Heart right ventricle (tissue), 16 donors: ENCODE measurements at regions not wholly inside any gene's neighbourhood (a gene's known extent, or its start where the extent isn't known, plus 50 kb on each side); places are given as distances from the start of the nearest gene placed in this dataset.

Experiments
- ATAC-seq, 8 donors: fragments of 200-7000 bp; cut with Tn5 transposase; one replicate each; pipeline ENCODE4 v1.9.1; 2020; ENCODE audit warnings: mild to moderate bottlenecking in 8 of 8, moderate library complexity in 8 of 8, moderate number of reproducible peaks in 1 of 8
- DNase-seq, 2 donors: peaks; one replicate each; pipeline ENCODE4 v3.0.0-alpha.2; 2020
- H3K27ac ChIP-seq, 10 donors: fragments of 200-600 bp; sonication (generic) in 2 of 10; one replicate each; pipeline versions ENCODE4 v1.5.0 to v1.8.0; 2020 to 2022; ENCODE audit warnings: mild to moderate bottlenecking in 3 of 10
- H3K27me3 ChIP-seq, 7 donors: fragments of 200-600 bp; one replicate each; pipeline ENCODE4 v1.8.0; 2021 to 2022; ENCODE audit warnings: mild to moderate bottlenecking in 2 of 7
- H3K36me3 ChIP-seq, 9 donors: fragments of 200-600 bp; sonication (generic) in 1 of 9; one replicate each; pipeline versions ENCODE4 v1.5.0 to v1.8.0; 2020 to 2022; ENCODE audit warnings: mild to moderate bottlenecking in 2 of 9
- H3K4me1 ChIP-seq, 9 donors: fragments of 200-600 bp; sonication (generic) in 1 of 9; one replicate each; pipeline versions ENCODE4 v1.5.0 to v1.8.0; 2020 to 2022; ENCODE audit warnings: mild to moderate bottlenecking in 4 of 9
- H3K4me3 ChIP-seq, 10 donors: fragments of 200-600 bp; sonication (generic) in 2 of 10; one replicate each; pipeline versions ENCODE4 v1.5.0 to v1.8.0; 2020 to 2022; ENCODE audit warnings: mild to moderate bottlenecking in 7 of 10, moderate library complexity in 2 of 10
- H3K9me3 ChIP-seq, 11 donors: fragments of 200-600 bp in 10 of 11; sonication (generic) in 2 of 11; one replicate each; pipeline versions ENCODE4 v1.5.0 to v1.8.0; 2013 to 2022; ENCODE audit warnings: mild to moderate bottlenecking in 2 of 11, control low read depth in 1 of 11, moderate library complexity in 1 of 11
- CTCF ChIP-seq, 9 donors: fragments of 200-600 bp; sonication (generic) in 2 of 9; IDR thresholded peaks; one replicate each; pipeline versions ENCODE4 v1.5.0 to v1.8.0; 2021 to 2022; ENCODE audit warnings: antibody characterized with exemption in 9 of 9, mild to moderate bottlenecking in 5 of 9, moderate library complexity in 1 of 9
- WGBS, 2 donors: extraction: QIAGEN DNeasy Blood & Tissue Kit; methylation state at CpG; one replicate each; pipeline ENCODE4 v1.1.7; 2013; ENCODE audit warnings: inconsistent platforms in 1 of 2; 5-methylcytosine and 5-hydroxymethylcytosine counted together
- intact Hi-C, 10 donors: fragments of 100-400 bp; cut with DNase I; formaldehyde crosslinking; loops; one replicate each; pipeline versions ENCODE4 v1.11.1 to v1.14.2; 2022
- donor health status: Arrhythmogenic right ventricular cardiomyopathy.
- donor health status: ischemic (EF 13 %, LVEDD 7.1; RV severe dilation, severe dysfunction).
- donor health status: healthy with polysubstance abuse.
- donor health status: DM: no; HTN: yes; CAD: no.
- donor health status: DM: no; HTN: no; CAD: no.
- donor health status: ischemic (EF 25% LVEDD 6.9; RV normal size, moderate dysfunction).
- donor health status: ischemic (EF 25% LVEDD 5.7; RV mildly dilated, moderate dysfunction).
- donor health status: healthy.
- donor health status: DM: yes; HTN: yes; CAD: no.
- donor health status: Ischemic cardiomyopathy.
- donor health status: ischemic (EF 35%, LVEDD 5.7; RV mildly dilated, moderate dysfunction).
- donor health status: nonischemic (EF 11% LVEDD 7.7; RV severe dilation, severe dysfunction).
- donor health status: DM: yes; HTN: yes; CAD: no.
- donor health status: PGD.
- donor health status: ischemic (EF 29% LVEDD 5.4; RV normal size, mild dysfunction).
- donor health status: nonischemic (EF 23%, LVEDD 6.1; RV moderate dilation, normal function).

- ATAC-seq = no peak
- Histone ChIP-seq H3K9me3 (no peaks in the 10 kb centered on the region), H3K4me3 (no peak overlapping the region), H3K27ac (no peak overlapping the region), H3K27me3 (no peaks in the 10 kb centered on the region), H3K4me1 (peaks cover 0 to 4% (median 0%) of the 10 kb centered on the region in 9 donors), H3K36me3 (no peaks in the 10 kb centered on the region)
- 40 to 64% methylated on average over 1 of the region's 1 CpG for WGBS, 2 donors
- no peak for DNase-seq
- TF ChIP-seq CTCF (IDR thresholded peaks at IDR 0.05) = no peak
- intact Hi-C loops = no loop called here
These were observed 161.4 kb upstream of the MAD2L1 start for GRCh38 chr4:120228086-120228485.

GRCh38 chr4:120227554-120227953 is 160.9 kb upstream of the MAD2L1 start:
- Histone ChIP-seq H3K27me3 (no peaks in the 10 kb centered on the region), H3K4me1 (peaks cover 0 to 4% (median 0%) of the 10 kb centered on the region in 9 donors), H3K9me3 (no peaks in the 10 kb centered on the region), H3K4me3 (no peak overlapping the region), H3K27ac (no peak overlapping the region), H3K36me3 (no peaks in the 10 kb centered on the region)
- TF ChIP-seq CTCF (IDR thresholded peaks at IDR 0.05) = no peak
- no peak for DNase-seq
- intact Hi-C loops = no loop called here
- no peak for ATAC-seq
- WGBS, 2 donors = 70 to 82% methylated on average over 1 of the region's 1 CpG

- Histone ChIP-seq H3K4me3 (no peak overlapping the region), H3K9me3 (no peaks in the 10 kb centered on the region), H3K27me3 (no peaks in the 10 kb centered on the region), H3K36me3 (no peaks in the 10 kb centered on the region), H3K4me1 (peaks cover 0 to 4% (median 0%) of the 10 kb centered on the region in 9 donors), H3K27ac (no peak overlapping the region)
- no peak for DNase-seq
- ATAC-seq = no peak
- TF ChIP-seq CTCF (IDR thresholded peaks at IDR 0.05) = no peak
- WGBS, 2 donors = 90 to 92% methylated on average over 2 of the region's 2 CpGs
- intact Hi-C loops = no loop called here
These were observed 158.9 kb upstream of the MAD2L1 start for GRCh38 chr4:120225527-120225926.

- Histone ChIP-seq H3K4me1 (no peaks in the 10 kb centered on the region), H3K36me3 (no peaks in the 10 kb centered on the region), H3K27me3 (no peaks in the 10 kb centered on the region), H3K4me3 (no peak overlapping the region), H3K27ac (no peak overlapping the region), H3K9me3 (peaks cover 0 to 15% (median 0%) of the 10 kb centered on the region in 11 donors)
- DNase-seq (no peak), ATAC-seq (no peak)
- intact Hi-C loops = no loop called here
- WGBS, 2 donors = 48 to 77% methylated on average over 2 of the region's 2 CpGs
- no peak for TF ChIP-seq CTCF (IDR thresholded peaks at IDR 0.05)
These were observed 152.3 kb upstream of the MAD2L1 start for GRCh38 chr4:120218981-120219380.
